ENCODE measurements at regions not wholly inside any gene's neighbourhood (a gene's known extent, or its start where the extent isn't known, plus 50 kb on each side); places are given as distances from the start of the nearest gene placed in this dataset.

DNA sequence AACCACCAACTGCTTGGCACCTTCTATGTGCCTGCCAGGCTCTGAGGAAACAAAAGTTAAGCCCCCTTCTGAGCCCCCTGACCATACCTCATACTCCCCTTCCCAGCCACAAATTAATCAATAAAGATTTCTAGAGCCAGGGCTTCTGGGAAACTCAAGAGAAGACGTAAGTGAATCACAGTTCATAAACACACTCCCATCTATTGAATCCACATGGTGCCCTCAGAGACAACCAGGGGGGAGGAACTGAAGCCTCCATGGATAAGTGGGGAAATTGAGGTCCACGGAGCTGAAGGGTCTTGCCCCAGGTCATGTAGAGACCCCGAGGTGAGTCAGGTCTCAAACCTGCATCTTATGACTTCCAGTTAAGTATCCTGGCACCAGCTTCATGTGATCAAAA lies 150.6 kb downstream of the MN1 start:
- H3K9me3 Mint-ChIP-seq = peaks cover 7% of the 10 kb centered on the region
- H3K36me3 Mint-ChIP-seq (ENCODE audit: low read depth) = no peaks in the 10 kb centered on the region
- H3K27ac Mint-ChIP-seq (ENCODE audit: unreplicated experiment) = no peak overlapping the region
- no peaks in the 10 kb centered on the region for H3K4me1 Mint-ChIP-seq
- DNase-seq (ENCODE audit: low read depth, low spot score) = no peak
- H3K27me3 Mint-ChIP-seq (ENCODE audit: low read depth) = peaks cover 15% of the 10 kb centered on the region
- H3K4me3 Mint-ChIP-seq = no peak overlapping the region
- TF ChIP-seq, protein P1, sequence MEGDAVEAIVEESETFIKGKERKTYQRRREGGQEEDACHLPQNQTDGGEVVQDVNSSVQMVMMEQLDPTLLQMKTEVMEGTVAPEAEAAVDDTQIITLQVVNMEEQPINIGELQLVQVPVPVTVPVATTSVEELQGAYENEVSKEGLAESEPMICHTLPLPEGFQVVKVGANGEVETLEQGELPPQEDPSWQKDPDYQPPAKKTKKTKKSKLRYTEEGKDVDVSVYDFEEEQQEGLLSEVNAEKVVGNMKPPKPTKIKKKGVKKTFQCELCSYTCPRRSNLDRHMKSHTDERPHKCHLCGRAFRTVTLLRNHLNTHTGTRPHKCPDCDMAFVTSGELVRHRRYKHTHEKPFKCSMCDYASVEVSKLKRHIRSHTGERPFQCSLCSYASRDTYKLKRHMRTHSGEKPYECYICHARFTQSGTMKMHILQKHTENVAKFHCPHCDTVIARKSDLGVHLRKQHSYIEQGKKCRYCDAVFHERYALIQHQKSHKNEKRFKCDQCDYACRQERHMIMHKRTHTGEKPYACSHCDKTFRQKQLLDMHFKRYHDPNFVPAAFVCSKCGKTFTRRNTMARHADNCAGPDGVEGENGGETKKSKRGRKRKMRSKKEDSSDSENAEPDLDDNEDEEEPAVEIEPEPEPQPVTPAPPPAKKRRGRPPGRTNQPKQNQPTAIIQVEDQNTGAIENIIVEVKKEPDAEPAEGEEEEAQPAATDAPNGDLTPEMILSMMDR (conservative IDR thresholded peaks at IDR 0.05) = no peak

DNA sequence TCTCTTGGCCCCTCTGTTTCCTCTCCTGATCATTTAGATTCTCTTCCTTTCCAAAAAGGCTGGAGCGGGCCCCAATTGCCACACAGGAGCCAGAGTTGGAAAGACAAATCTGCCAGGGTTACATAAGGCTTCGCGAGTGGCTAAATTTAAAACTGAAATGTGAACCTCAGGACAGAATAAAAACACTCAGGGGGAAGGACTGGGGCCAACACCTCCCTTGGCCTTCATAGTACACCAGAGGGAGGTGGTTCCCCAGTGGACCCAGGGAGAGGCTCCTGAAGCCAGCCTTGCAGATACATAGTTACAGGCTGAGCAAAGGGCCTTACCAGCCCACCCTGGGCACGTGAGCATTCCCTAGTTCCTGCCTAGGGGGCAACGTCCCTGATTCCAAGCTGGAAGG lies 150.1 kb downstream of the MN1 start:
- Mint-ChIP-seq H3K27ac (ENCODE audit: unreplicated experiment) (no peak overlapping the region), H3K4me3 (no peak overlapping the region), H3K4me1 (no peaks in the 10 kb centered on the region), H3K9me3 (peaks cover 7% of the 10 kb centered on the region), H3K27me3 (ENCODE audit: low read depth) (peaks cover 15% of the 10 kb centered on the region), H3K36me3 (ENCODE audit: low read depth) (no peaks in the 10 kb centered on the region)
- TF ChIP-seq, protein P1 (conservative IDR thresholded peaks at IDR 0.05) = no peak
- no peak for DNase-seq (ENCODE audit: low read depth, low spot score)

DNA sequence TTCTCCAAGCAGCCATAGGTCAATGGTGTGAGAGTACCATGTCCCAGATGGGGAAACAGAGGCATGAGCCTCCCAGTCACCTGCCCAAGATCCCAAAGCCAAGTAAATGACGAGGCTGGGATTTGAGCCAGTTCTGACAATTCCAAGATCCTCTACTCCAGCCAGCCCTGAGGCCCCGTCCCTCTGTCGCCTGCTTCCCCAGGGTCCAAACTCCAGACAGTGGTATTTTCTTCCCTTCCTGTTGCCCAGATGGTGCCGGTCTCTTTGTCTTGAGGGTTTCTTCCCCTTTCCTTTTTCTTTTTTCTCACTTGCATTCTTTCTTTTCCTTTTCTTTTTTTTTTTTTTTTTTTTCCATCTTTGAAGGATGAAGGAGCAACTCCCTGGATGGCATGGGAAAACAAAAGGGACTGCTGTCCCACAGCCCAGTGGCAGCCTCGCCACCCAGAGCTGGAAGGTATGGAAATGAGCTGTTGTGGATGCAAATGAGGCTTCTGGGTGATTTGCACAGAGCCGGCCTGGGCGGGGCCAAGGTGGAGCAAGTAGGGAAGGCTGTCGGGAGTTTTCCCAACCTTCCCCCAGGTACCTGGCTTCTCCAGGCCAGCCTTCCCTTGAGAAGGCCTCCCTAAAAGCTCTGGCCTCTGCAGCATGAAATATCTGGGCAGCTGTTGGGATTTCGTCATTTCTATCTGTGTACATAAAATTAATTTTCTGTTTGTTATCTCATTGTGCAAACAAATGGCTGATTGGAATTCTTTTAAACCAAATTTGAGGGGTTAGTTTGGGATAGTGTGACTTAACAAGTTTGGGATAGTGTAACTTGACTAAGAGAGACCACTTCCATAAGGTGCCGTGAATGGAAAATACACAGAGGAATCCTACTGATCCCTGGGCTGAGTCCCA lies 146.8 kb downstream of the MN1 start:
- TF ChIP-seq, protein P1 (conservative IDR thresholded peaks at IDR 0.05) = no peak
- DNase-seq (ENCODE audit: low read depth, low spot score) = no peak
- Mint-ChIP-seq H3K27ac (ENCODE audit: unreplicated experiment) (peak overlapping the region; percentile 58), H3K9me3 (no peaks in the 10 kb centered on the region), H3K4me1 (no peaks in the 10 kb centered on the region), H3K36me3 (ENCODE audit: low read depth) (no peaks in the 10 kb centered on the region), H3K4me3 (no peak overlapping the region), H3K27me3 (ENCODE audit: low read depth) (peaks cover 5% of the 10 kb centered on the region)

DNA sequence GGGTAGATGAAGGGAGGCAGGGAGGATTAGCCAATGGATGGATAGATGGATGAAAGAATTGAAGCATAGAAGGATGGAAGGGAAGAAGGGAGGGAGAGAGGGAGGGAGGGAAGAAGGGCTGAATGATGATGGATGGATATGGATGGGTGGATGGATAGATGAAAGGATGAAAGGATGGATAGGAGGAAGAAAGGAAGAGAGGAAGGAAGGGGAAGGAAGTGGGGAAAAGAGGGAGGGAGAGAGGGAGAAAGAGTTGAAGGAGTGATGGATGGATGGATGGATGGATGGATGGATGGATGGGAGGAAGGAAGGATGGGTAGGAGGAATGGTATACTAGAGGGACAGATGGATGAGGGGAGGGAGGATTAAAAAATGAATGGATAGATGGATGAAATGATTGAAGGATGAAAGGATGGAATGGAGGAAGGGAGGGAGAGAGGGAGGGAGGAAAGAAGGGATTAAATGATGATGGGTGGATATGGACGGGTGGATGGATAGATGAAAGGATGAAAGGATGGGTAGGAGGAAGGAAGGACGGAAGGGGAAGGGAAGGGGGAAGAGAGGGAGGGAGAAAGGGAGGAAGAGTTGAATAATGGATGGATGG lies 145.9 kb downstream of the MN1 start:
- Mint-ChIP-seq H3K4me1 (no peaks in the 10 kb centered on the region), H3K4me3 (no peak overlapping the region), H3K9me3 (no peaks in the 10 kb centered on the region), H3K27ac (ENCODE audit: unreplicated experiment) (no peak overlapping the region), H3K36me3 (ENCODE audit: low read depth) (no peaks in the 10 kb centered on the region), H3K27me3 (ENCODE audit: low read depth) (peaks cover 3% of the 10 kb centered on the region)
- TF ChIP-seq, protein P1 (conservative IDR thresholded peaks at IDR 0.05) = no peak
- no peak for DNase-seq (ENCODE audit: low read depth, low spot score)

DNA sequence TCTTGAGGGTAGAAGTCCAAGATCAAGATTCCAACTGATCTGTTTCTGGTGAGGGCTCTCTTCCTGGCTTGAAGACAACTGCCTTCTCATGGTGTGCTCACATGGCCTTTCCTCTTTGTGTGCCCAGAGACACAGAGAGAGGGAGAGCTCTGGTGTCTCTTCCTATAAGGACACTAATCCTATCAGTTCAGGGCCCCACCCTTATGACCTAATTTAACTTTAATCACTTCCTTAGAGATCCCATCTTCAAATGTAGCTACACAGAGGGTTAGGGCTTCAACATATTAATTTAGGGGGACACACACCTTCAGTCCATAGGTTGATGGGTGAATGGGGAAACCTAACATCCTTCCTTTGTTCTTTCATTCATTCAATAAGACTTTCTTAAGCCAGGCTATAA lies 144.6 kb downstream of the MN1 start:
- no peaks in the 10 kb centered on the region for H3K4me1 Mint-ChIP-seq
- no peaks in the 10 kb centered on the region for H3K9me3 Mint-ChIP-seq
- no peak for DNase-seq (ENCODE audit: low read depth, low spot score)
- TF ChIP-seq, protein P1 (conservative IDR thresholded peaks at IDR 0.05) = no peak
- no peak overlapping the region for H3K4me3 Mint-ChIP-seq
- H3K27ac Mint-ChIP-seq (ENCODE audit: unreplicated experiment) = no peak overlapping the region
- H3K36me3 Mint-ChIP-seq (ENCODE audit: low read depth) = no peaks in the 10 kb centered on the region
- H3K27me3 Mint-ChIP-seq (ENCODE audit: low read depth) = peaks cover 3% of the 10 kb centered on the region
